ENCODE measurements at regions not wholly inside any gene's neighbourhood (a gene's known extent, or its start where the extent isn't known, plus 50 kb on each side); places are given as distances from the start of the nearest gene placed in this dataset.
"Not testable (repeated sequence)": the region's sequence is repeated elsewhere in the genome, so short reads cannot be mapped to it uniquely, and the experiment has no call there.

GRCh38 chr1:60257531-60257930 lies 184.0 kb upstream of the C1orf87 start:
- no peaks in the 10 kb centered on the region for H3K9me3 ChIP-seq (ENCODE audit: insufficient read depth, low read length)
- H3K9me2 ChIP-seq (replicated peaks; ENCODE audit: insufficient read depth, low read length) = no peaks in the 10 kb centered on the region
- no peak overlapping the region for H3K27ac ChIP-seq (ENCODE audit: low read depth, low read length)
- no peak overlapping the region for H3K4me2 ChIP-seq (ENCODE audit: low read depth, low read length, poor library complexity, severe bottlenecking)
- no peak overlapping the region for H3K4me3 ChIP-seq (ENCODE audit: insufficient read depth, low read length, poor library complexity, severe bottlenecking)
- H3K36me3 ChIP-seq (ENCODE audit: low read length) = no peaks in the 10 kb centered on the region
- TF ChIP-seq CTCF (IDR thresholded peaks at IDR 0.05; ENCODE audit: insufficient read depth, low read length, poor library complexity, severe bottlenecking) (no peak), EZH2phosphoT487 (conservative IDR thresholded peaks at IDR 0.05; ENCODE audit: low read length) (no peak)
- no peaks in the 10 kb centered on the region for H3F3A ChIP-seq (ENCODE audit: insufficient read depth)
- H2AFZ ChIP-seq (ENCODE audit: low read depth, low read length, severe bottlenecking) = no peak overlapping the region
- no peaks in the 10 kb centered on the region for H3K79me2 ChIP-seq (ENCODE audit: insufficient read depth, low read length)
- H4K20me1 ChIP-seq (ENCODE audit: low read depth, low read length) = no peaks in the 10 kb centered on the region
- no peak overlapping the region for H3K9ac ChIP-seq (ENCODE audit: low read length)
- H3K27me3 ChIP-seq (ENCODE audit: low read length) = no peaks in the 10 kb centered on the region

GRCh38 chr1:60255565-60255964 lies 182.0 kb upstream of the C1orf87 start:
- no peaks in the 10 kb centered on the region for H3K9me3 ChIP-seq (ENCODE audit: insufficient read depth, low read length)
- no peaks in the 10 kb centered on the region for H3K9me2 ChIP-seq (replicated peaks; ENCODE audit: insufficient read depth, low read length)
- H3K9ac ChIP-seq (ENCODE audit: low read length) = no peak overlapping the region
- H3K36me3 ChIP-seq (ENCODE audit: low read length) = no peaks in the 10 kb centered on the region
- no peak overlapping the region for H3K27ac ChIP-seq (ENCODE audit: low read depth, low read length)
- no peaks in the 10 kb centered on the region for H3K27me3 ChIP-seq (ENCODE audit: low read length)
- no peaks in the 10 kb centered on the region for H3F3A ChIP-seq (ENCODE audit: insufficient read depth)
- TF ChIP-seq CTCF (IDR thresholded peaks at IDR 0.05; ENCODE audit: insufficient read depth, low read length, poor library complexity, severe bottlenecking) (no peak), EZH2phosphoT487 (conservative IDR thresholded peaks at IDR 0.05; ENCODE audit: low read length) (no peak)
- H3K4me3 ChIP-seq (ENCODE audit: insufficient read depth, low read length, poor library complexity, severe bottlenecking) = no peak overlapping the region
- H3K79me2 ChIP-seq (ENCODE audit: insufficient read depth, low read length) = no peaks in the 10 kb centered on the region
- no peaks in the 10 kb centered on the region for H4K20me1 ChIP-seq (ENCODE audit: low read depth, low read length)
- no peak overlapping the region for H3K4me2 ChIP-seq (ENCODE audit: low read depth, low read length, poor library complexity, severe bottlenecking)
- no peak overlapping the region for H2AFZ ChIP-seq (ENCODE audit: low read depth, low read length, severe bottlenecking)

- Histone ChIP-seq H4K20me1 (ENCODE audit: low read depth, low read length) (no peaks in the 10 kb centered on the region), H3K9me2 (replicated peaks; ENCODE audit: insufficient read depth, low read length) (no peaks in the 10 kb centered on the region)
Measured at GRCh38 chr1:60251426-60251825, 177.9 kb upstream of the C1orf87 start.

GRCh38 chr1:60247467-60247866 lies 173.9 kb upstream of the C1orf87 start:
- H3K27ac ChIP-seq (ENCODE audit: low read depth, low read length); H3K27me3 ChIP-seq (ENCODE audit: low read length); H2AFZ ChIP-seq (ENCODE audit: low read depth, low read length, severe bottlenecking); H3K9me3 ChIP-seq (ENCODE audit: insufficient read depth, low read length); H3K4me3 ChIP-seq (ENCODE audit: insufficient read depth, low read length, poor library complexity, severe bottlenecking); H3F3A ChIP-seq (ENCODE audit: insufficient read depth); H4K20me1 ChIP-seq (ENCODE audit: low read depth, low read length); H3K4me2 ChIP-seq (ENCODE audit: low read depth, low read length, poor library complexity, severe bottlenecking); H3K9ac ChIP-seq (ENCODE audit: low read length); H3K9me2 ChIP-seq (replicated peaks; ENCODE audit: insufficient read depth, low read length); H3K36me3 ChIP-seq (ENCODE audit: low read length); H3K79me2 ChIP-seq (ENCODE audit: insufficient read depth, low read length): not testable (repeated sequence)

More at GRCh38 chr1:60251426-60251825, 177.9 kb upstream of the C1orf87 start:
- TF ChIP-seq CTCF (IDR thresholded peaks at IDR 0.05; ENCODE audit: insufficient read depth, low read length, poor library complexity, severe bottlenecking) (no peak), EZH2phosphoT487 (conservative IDR thresholded peaks at IDR 0.05; ENCODE audit: low read length) (no peak)
- H2AFZ ChIP-seq (ENCODE audit: low read depth, low read length, severe bottlenecking) = no peak overlapping the region
- H3K79me2 ChIP-seq (ENCODE audit: insufficient read depth, low read length) = no peaks in the 10 kb centered on the region
- H3K4me3 ChIP-seq (ENCODE audit: insufficient read depth, low read length, poor library complexity, severe bottlenecking) = no peak overlapping the region
- no peak overlapping the region for H3K9ac ChIP-seq (ENCODE audit: low read length)
- no peak overlapping the region for H3K27ac ChIP-seq (ENCODE audit: low read depth, low read length)
- no peaks in the 10 kb centered on the region for H3K36me3 ChIP-seq (ENCODE audit: low read length)
- H3K4me2 ChIP-seq (ENCODE audit: low read depth, low read length, poor library complexity, severe bottlenecking) = no peak overlapping the region
- H3K27me3 ChIP-seq (ENCODE audit: low read length) = no peaks in the 10 kb centered on the region
- H3K9me3 ChIP-seq (ENCODE audit: insufficient read depth, low read length) = no peaks in the 10 kb centered on the region
- H3F3A ChIP-seq (ENCODE audit: insufficient read depth) = no peaks in the 10 kb centered on the region

Data from SU-DHL-6 (cell line).